Upper lobe of right lung (tissue), 1 donor: ENCODE measurements at regions not wholly inside any gene's neighbourhood (a gene's known extent, or its start where the extent isn't known, plus 50 kb on each side); places are given as distances from the start of the nearest gene placed in this dataset.
A peak's percentile ranks its signal among the peaks of the same experiment; 100 is the strongest.

Experiments
- ATAC-seq: fragments of 200-7000 bp; cut with Tn5 transposase; one replicate; pipeline ENCODE4 v1.9.1; 2020; ENCODE audit warnings: mild to moderate bottlenecking, moderate library complexity
- DNase-seq: peaks from one replicate; pipeline ENCODE4 v3.0.0-alpha.2; 2020
- H3K27ac ChIP-seq: fragments of 200-600 bp; one replicate; pipeline ENCODE4 v1.8.0; 2022
- H3K27me3 ChIP-seq: fragments of 200-600 bp; one replicate; pipeline ENCODE4 v1.8.0; 2022; ENCODE audit warnings: mild to moderate bottlenecking
- H3K36me3 ChIP-seq: fragments of 200-600 bp; one replicate; pipeline ENCODE4 v1.8.0; 2022
- H3K4me1 ChIP-seq: fragments of 200-600 bp; one replicate; pipeline ENCODE4 v1.8.0; 2022
- H3K4me3 ChIP-seq: fragments of 200-600 bp; one replicate; pipeline ENCODE4 v1.8.0; 2022; ENCODE audit warnings: mild to moderate bottlenecking
- H3K9me3 ChIP-seq: fragments of 200-600 bp; one replicate; pipeline ENCODE4 v1.8.0; 2022
- intact Hi-C: fragments of 100-400 bp; cut with DNase I; formaldehyde crosslinking; loops from one replicate; pipeline ENCODE4 v1.11.0; 2022
- TF ChIP-seq, protein P1 (sequence below): fragments of 200-600 bp; IDR thresholded peaks from one replicate; pipeline ENCODE4 v1.8.0; 2022; ENCODE audit warnings: antibody characterized with exemption
- donor health status: DM: no; HTN: yes; CAD: no; lungs with severe emphysema.

DNA sequence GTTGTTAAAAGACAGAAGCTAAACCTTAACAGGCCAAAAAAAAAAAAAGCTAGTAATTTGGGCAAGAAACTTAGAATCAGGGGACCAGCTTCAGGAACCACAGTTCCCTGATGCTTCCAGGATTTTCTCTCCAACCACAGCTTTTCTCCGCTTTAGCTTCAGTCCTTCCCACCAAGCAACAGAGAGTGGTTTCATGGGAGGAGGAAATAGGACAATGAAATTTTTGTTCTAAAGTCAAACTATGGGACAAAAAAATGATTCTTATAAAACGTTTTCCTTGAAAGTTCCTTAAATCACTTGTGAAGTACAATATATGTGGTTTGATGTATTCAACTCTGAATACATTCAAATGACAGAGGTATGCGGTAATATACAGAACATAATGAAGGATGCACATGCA lies 71.0 kb upstream of the DHX15 start:
- ATAC-seq (no peak), DNase-seq (no peak)
- intact Hi-C loops: no loop called here
- peaks cover 9% of the 10 kb centered on the region for H3K4me1 ChIP-seq
- H3K9me3 ChIP-seq: no peaks in the 10 kb centered on the region
- no peak overlapping the region for H3K4me3 ChIP-seq
- no peaks in the 10 kb centered on the region for H3K27me3 ChIP-seq
- TF ChIP-seq, protein P1, sequence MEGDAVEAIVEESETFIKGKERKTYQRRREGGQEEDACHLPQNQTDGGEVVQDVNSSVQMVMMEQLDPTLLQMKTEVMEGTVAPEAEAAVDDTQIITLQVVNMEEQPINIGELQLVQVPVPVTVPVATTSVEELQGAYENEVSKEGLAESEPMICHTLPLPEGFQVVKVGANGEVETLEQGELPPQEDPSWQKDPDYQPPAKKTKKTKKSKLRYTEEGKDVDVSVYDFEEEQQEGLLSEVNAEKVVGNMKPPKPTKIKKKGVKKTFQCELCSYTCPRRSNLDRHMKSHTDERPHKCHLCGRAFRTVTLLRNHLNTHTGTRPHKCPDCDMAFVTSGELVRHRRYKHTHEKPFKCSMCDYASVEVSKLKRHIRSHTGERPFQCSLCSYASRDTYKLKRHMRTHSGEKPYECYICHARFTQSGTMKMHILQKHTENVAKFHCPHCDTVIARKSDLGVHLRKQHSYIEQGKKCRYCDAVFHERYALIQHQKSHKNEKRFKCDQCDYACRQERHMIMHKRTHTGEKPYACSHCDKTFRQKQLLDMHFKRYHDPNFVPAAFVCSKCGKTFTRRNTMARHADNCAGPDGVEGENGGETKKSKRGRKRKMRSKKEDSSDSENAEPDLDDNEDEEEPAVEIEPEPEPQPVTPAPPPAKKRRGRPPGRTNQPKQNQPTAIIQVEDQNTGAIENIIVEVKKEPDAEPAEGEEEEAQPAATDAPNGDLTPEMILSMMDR: no peak
- H3K27ac ChIP-seq: no peak overlapping the region
- H3K36me3 ChIP-seq: no peaks in the 10 kb centered on the region

DNA sequence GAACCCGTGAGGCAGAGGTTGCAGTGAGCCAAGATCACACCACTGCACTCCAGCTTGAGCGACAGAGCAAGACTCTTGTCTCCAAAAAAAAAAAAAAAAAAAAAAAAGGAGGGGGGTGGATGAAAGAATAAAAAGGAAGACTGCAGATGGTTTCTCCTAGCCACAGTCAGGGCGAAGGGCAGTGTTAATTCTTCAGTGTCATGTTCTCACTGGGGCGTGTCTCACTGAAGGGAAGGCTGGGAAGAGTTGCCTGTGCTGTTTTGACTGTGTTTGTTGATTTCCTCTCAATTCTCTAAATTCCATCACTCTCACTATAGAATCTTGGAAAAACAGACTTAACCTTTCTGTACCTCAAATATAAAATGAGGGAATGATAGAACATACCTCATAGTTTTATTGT lies 71.6 kb upstream of the DHX15 start:
- H3K27ac ChIP-seq: no peak overlapping the region
- H3K4me1 ChIP-seq: peaks cover 9% of the 10 kb centered on the region
- intact Hi-C loops: no loop called here
- no peak for ATAC-seq
- TF ChIP-seq, protein P1: no peak
- no peak for DNase-seq
- H3K36me3 ChIP-seq: no peaks in the 10 kb centered on the region
- H3K27me3 ChIP-seq: no peaks in the 10 kb centered on the region
- H3K4me3 ChIP-seq: no peak overlapping the region
- H3K9me3 ChIP-seq: no peaks in the 10 kb centered on the region

DNA sequence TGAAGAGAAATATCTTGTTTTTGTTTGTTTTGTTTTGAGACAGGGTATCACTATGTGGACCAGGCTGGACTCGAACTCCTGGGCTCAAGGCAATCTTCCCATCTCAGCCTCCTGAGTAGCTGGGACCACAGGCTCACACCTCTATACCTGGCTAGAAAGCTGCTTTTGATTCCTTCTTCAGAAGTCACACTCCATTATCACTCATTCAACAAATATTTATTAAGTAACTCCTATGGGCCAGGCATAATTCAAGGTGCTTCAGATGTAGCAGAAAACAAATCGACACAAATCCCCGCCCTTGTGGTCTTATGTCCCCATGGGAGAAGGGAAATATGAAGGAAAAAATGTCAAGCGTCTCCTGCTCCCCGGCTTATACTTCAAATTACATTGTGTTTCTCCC lies 72.6 kb upstream of the DHX15 start:
- Histone ChIP-seq H3K4me1 (peaks cover 9% of the 10 kb centered on the region), H3K27ac (no peak overlapping the region), H3K36me3 (no peaks in the 10 kb centered on the region), H3K9me3 (no peaks in the 10 kb centered on the region), H3K4me3 (no peak overlapping the region), H3K27me3 (no peaks in the 10 kb centered on the region)
- ATAC-seq (no peak), DNase-seq (no peak)
- intact Hi-C loops: no loop called here
- TF ChIP-seq, protein P1: no peak

DNA sequence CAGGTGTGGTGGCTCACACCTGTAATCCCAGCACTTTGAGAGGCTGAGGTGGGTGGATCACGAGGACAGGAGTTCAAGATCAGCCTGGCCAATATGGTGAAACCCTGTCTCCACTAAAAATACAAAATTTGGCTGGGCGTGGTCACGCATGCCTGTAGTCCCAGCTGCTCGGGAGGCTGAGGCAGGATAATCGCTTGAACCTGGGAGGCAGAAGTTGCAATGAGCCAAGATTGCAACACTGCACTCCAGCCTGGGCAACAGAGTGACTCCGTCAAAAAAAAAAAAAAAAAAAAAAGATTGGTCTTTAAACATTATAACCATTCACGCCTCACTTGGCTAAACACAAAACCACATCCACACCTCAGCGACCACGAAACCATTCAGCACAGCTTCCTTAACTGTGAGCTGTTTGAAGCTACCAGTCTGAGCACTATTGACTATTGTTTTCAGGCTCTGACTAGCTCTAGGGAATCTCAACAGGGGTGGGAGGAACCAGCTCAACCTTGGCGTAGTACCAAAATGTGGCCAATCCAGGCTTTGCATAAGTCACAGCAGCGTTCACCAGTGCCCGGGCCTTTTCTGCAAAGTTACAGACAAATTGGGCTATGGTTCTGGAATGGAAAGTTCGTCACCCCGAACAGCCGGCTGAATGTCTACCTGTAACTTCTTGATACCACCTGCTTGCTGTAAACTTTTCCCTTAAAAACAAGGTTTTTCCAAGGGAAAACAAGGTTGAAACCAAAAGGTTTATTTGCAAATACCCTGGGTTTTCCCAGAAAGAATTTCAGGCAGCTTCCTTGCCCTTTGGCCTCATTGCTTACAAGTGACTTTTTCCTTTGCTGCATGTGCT lies 73.6 kb upstream of the DHX15 start:
- no peaks in the 10 kb centered on the region for H3K36me3 ChIP-seq
- no peaks in the 10 kb centered on the region for H3K9me3 ChIP-seq
- TF ChIP-seq, protein P1: no peak
- peaks cover 9% of the 10 kb centered on the region for H3K4me1 ChIP-seq
- peak; percentile 85 for ATAC-seq
- H3K27ac ChIP-seq: no peak overlapping the region
- H3K4me3 ChIP-seq: no peak overlapping the region
- intact Hi-C loops: no loop called here
- H3K27me3 ChIP-seq: no peaks in the 10 kb centered on the region
- no peak for DNase-seq

DNA sequence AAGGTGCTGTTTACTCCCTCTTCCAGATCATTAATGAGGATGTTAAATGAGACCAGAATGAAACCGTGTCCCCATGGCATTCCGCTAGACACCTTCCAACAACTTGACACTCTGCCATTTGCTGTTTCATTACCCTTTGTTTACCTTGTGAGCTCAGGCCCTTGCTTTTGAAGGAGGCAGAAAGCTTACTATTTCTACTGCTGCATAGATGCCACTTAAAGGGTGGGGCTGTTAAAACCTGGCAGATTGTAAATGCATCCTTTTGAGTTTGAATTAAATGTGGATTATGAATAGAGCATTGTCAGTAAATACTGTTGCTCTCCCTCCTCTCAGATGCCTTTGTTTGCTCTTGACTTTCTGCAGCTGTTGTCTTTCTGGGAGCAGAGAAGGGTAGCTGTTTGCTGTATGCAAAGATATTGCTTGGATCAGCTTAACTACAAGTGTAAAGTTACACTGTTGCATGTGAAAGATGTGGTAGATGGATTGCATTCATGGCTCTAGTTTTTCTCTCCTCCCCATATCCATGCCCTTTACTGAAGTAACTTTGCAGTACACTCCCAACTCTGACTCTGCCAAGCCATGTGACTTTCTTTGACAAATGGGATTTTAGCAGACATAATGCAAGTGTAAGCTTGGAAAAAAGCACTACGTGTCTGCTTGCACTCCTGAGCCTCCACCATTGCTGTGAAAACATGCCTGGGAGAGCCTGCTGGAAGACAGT lies 75.0 kb upstream of the DHX15 start:
- no peaks in the 10 kb centered on the region for H3K27me3 ChIP-seq
- H3K4me3 ChIP-seq: no peak overlapping the region
- DNase-seq (no peak), ATAC-seq (peak; percentile 60)
- intact Hi-C loops: no loop called here
- H3K27ac ChIP-seq: no peak overlapping the region
- H3K9me3 ChIP-seq: no peaks in the 10 kb centered on the region
- TF ChIP-seq, protein P1: no peak
- H3K36me3 ChIP-seq: no peaks in the 10 kb centered on the region
- H3K4me1 ChIP-seq: peaks cover 9% of the 10 kb centered on the region
